ENCODE measurements at regions not wholly inside any gene's neighbourhood (a gene's known extent, or its start where the extent isn't known, plus 50 kb on each side); places are given as distances from the start of the nearest gene placed in this dataset.

GRCh38 chr1:118504867-118505266, 319.8 kb upstream of the SPAG17 start:
- H3K9me3 Mint-ChIP-seq (ENCODE audit: unreplicated experiment) = no peaks in the 10 kb centered on the region
- Histone ChIP-seq H3K27ac (ENCODE audit: low read depth, low read length) (no peak overlapping the region), H3K4me3 (ENCODE audit: insufficient read depth, low read depth, low read length) (no peak overlapping the region), H3K4me1 (ENCODE audit: insufficient read depth, low read length) (no peaks in the 10 kb centered on the region), H3K9ac (ENCODE audit: low read length) (no peak overlapping the region), H3K79me2 (ENCODE audit: insufficient read depth, low read length) (no peaks in the 10 kb centered on the region), H3K4me2 (ENCODE audit: low read length) (no peak overlapping the region), H3K9me3 (ENCODE audit: insufficient read depth, low read depth, low read length) (no peaks in the 10 kb centered on the region), H3K27me3 (ENCODE audit: insufficient read depth, low read length) (no peaks in the 10 kb centered on the region), H3K36me3 (ENCODE audit: insufficient read depth, low read length) (no peaks in the 10 kb centered on the region), H2AFZ (ENCODE audit: low read depth, low read length) (no peak overlapping the region), H4K20me1 (ENCODE audit: insufficient read depth, low read length) (no peaks in the 10 kb centered on the region)
- no peak overlapping the region for H3K27ac Mint-ChIP-seq (ENCODE audit: unreplicated experiment)
- no peak overlapping the region for H3K4me3 Mint-ChIP-seq (ENCODE audit: unreplicated experiment)
- FAIRE-seq (no peak), DNase-seq (ENCODE audit: low read depth) (no peak)
- TF ChIP-seq EZH2 (IDR thresholded peaks at IDR 0.05; ENCODE audit: insufficient read depth, low read length) (no peak), CTCF (IDR thresholded peaks at IDR 0.05; ENCODE audit: insufficient read depth, low read depth, low read length) (no peak)
- H3K27me3 Mint-ChIP-seq (ENCODE audit: low read depth, unreplicated experiment) = no peaks in the 10 kb centered on the region
- H3K36me3 Mint-ChIP-seq (ENCODE audit: low read depth, unreplicated experiment) = no peaks in the 10 kb centered on the region
- H3K4me1 Mint-ChIP-seq (ENCODE audit: low read depth, unreplicated experiment) = peaks cover 2% of the 10 kb centered on the region

- Histone ChIP-seq H3K4me1 (ENCODE audit: insufficient read depth, low read length) (no peaks in the 10 kb centered on the region), H3K27ac (ENCODE audit: low read depth, low read length) (no peak overlapping the region), H3K27me3 (ENCODE audit: insufficient read depth, low read length) (no peaks in the 10 kb centered on the region), H3K36me3 (ENCODE audit: insufficient read depth, low read length) (no peaks in the 10 kb centered on the region), H2AFZ (ENCODE audit: low read depth, low read length) (no peak overlapping the region), H4K20me1 (ENCODE audit: insufficient read depth, low read length) (no peaks in the 10 kb centered on the region), H3K4me3 (ENCODE audit: insufficient read depth, low read depth, low read length) (no peak overlapping the region), H3K4me2 (ENCODE audit: low read length) (no peak overlapping the region), H3K9ac (ENCODE audit: low read length) (no peak overlapping the region), H3K9me3 (ENCODE audit: insufficient read depth, low read depth, low read length) (no peaks in the 10 kb centered on the region), H3K79me2 (ENCODE audit: insufficient read depth, low read length) (no peaks in the 10 kb centered on the region)
- Mint-ChIP-seq H3K4me3 (ENCODE audit: unreplicated experiment) (no peak overlapping the region), H3K27ac (ENCODE audit: unreplicated experiment) (no peak overlapping the region), H3K4me1 (ENCODE audit: low read depth, unreplicated experiment) (peaks cover 2% of the 10 kb centered on the region), H3K27me3 (ENCODE audit: low read depth, unreplicated experiment) (no peaks in the 10 kb centered on the region), H3K36me3 (ENCODE audit: low read depth, unreplicated experiment) (no peaks in the 10 kb centered on the region), H3K9me3 (ENCODE audit: unreplicated experiment) (no peaks in the 10 kb centered on the region)
- TF ChIP-seq CTCF (IDR thresholded peaks at IDR 0.05; ENCODE audit: insufficient read depth, low read depth, low read length) (no peak), EZH2 (IDR thresholded peaks at IDR 0.05; ENCODE audit: insufficient read depth, low read length) (no peak)
- FAIRE-seq (no peak), DNase-seq (ENCODE audit: low read depth) (no peak)
Observed at GRCh38 chr1:118504221-118504644, 319.2 kb upstream of the SPAG17 start.

- Histone ChIP-seq H3K4me3 (ENCODE audit: insufficient read depth, low read depth, low read length) (no peak overlapping the region), H3K36me3 (ENCODE audit: insufficient read depth, low read length) (no peaks in the 10 kb centered on the region), H2AFZ (ENCODE audit: low read depth, low read length) (no peak overlapping the region), H3K9me3 (ENCODE audit: insufficient read depth, low read depth, low read length) (no peaks in the 10 kb centered on the region), H3K4me2 (ENCODE audit: low read length) (no peak overlapping the region), H4K20me1 (ENCODE audit: insufficient read depth, low read length) (no peaks in the 10 kb centered on the region), H3K27me3 (ENCODE audit: insufficient read depth, low read length) (no peaks in the 10 kb centered on the region), H3K27ac (ENCODE audit: low read depth, low read length) (no peak overlapping the region), H3K9ac (ENCODE audit: low read length) (no peak overlapping the region), H3K79me2 (ENCODE audit: insufficient read depth, low read length) (no peaks in the 10 kb centered on the region), H3K4me1 (ENCODE audit: insufficient read depth, low read length) (no peaks in the 10 kb centered on the region)
- TF ChIP-seq EZH2 (IDR thresholded peaks at IDR 0.05; ENCODE audit: insufficient read depth, low read length) = no peak
- TF ChIP-seq CTCF (IDR thresholded peaks at IDR 0.05; ENCODE audit: insufficient read depth, low read depth, low read length) = no peak
- DNase-seq (ENCODE audit: low read depth) (no peak), FAIRE-seq (no peak)
- Mint-ChIP-seq H3K36me3 (ENCODE audit: low read depth, unreplicated experiment) (no peaks in the 10 kb centered on the region), H3K27me3 (ENCODE audit: low read depth, unreplicated experiment) (no peaks in the 10 kb centered on the region), H3K9me3 (ENCODE audit: unreplicated experiment) (no peaks in the 10 kb centered on the region), H3K4me3 (ENCODE audit: unreplicated experiment) (no peak overlapping the region), H3K4me1 (ENCODE audit: low read depth, unreplicated experiment) (peaks cover 2% of the 10 kb centered on the region), H3K27ac (ENCODE audit: unreplicated experiment) (no peak overlapping the region)
Observed at GRCh38 chr1:118503752-118504151, 318.7 kb upstream of the SPAG17 start.

All from astrocyte (in vitro differentiated cells and primary cell).